GM12864 (cell line): ENCODE measurements at regions not wholly inside any gene's neighbourhood (a gene's known extent, or its start where the extent isn't known, plus 50 kb on each side); places are given as distances from the start of the nearest gene placed in this dataset.

ENCODE experiments used
- DNase-seq: peaks from one replicate; pipeline ENCODE4 v3.0.0-alpha.2; 2011; ENCODE audit warnings: low read depth
- H3K4me3 ChIP-seq: 2 replicates; pipeline ENCODE4 v1.5.1; 2011; ENCODE audit warnings: mild to moderate bottlenecking, low read depth, low read length, control low read depth
- CTCF ChIP-seq: IDR thresholded peaks from 2 replicates; pipeline ENCODE4 v1.5.1; 2011; ENCODE audit warnings: low read depth, mild to moderate bottlenecking, moderate library complexity, low read length, control low read depth, inconsistent platforms; ENCODE audit errors: missing control alignments

GRCh38 chr21:28256420-28256831, 736.3 kb downstream of the LTN1 start:
- no peak for DNase-seq
- TF ChIP-seq CTCF = no peak
- H3K4me3 ChIP-seq = no peak overlapping the region

- TF ChIP-seq CTCF = no peak
- DNase-seq = no peak
- no peak overlapping the region for H3K4me3 ChIP-seq
Observed at GRCh38 chr21:28253961-28254360, 738.7 kb downstream of the LTN1 start.

- DNase-seq = no peak
- no peak overlapping the region for H3K4me3 ChIP-seq
- TF ChIP-seq CTCF = no peak
Observed at GRCh38 chr21:28253338-28253737, 739.3 kb downstream of the LTN1 start.

GRCh38 chr21:28252928-28253327, 739.7 kb downstream of the LTN1 start:
- no peak for TF ChIP-seq CTCF
- DNase-seq = no peak
- H3K4me3 ChIP-seq = no peak overlapping the region

GRCh38 chr21:28250946-28251345, 741.7 kb downstream of the LTN1 start:
- no peak for TF ChIP-seq CTCF
- H3K4me3 ChIP-seq = no peak overlapping the region
- no peak for DNase-seq

GRCh38 chr21:28247454-28248020, 745.1 kb downstream of the LTN1 start:
- DNase-seq = no peak
- TF ChIP-seq CTCF = no peak

GRCh38 chr21:28240586-28240985, 752.1 kb downstream of the LTN1 start:
- no peak for TF ChIP-seq CTCF
- H3K4me3 ChIP-seq = no peak overlapping the region
- no peak for DNase-seq

More at GRCh38 chr21:28247454-28248020, 745.1 kb downstream of the LTN1 start:
- no peak overlapping the region for H3K4me3 ChIP-seq
